ENCODE measurements at regions not wholly inside any gene's neighbourhood (a gene's known extent, or its start where the extent isn't known, plus 50 kb on each side); places are given as distances from the start of the nearest gene placed in this dataset.
"Not testable (repeated sequence)": the region's sequence is repeated elsewhere in the genome, so short reads cannot be mapped to it uniquely, and the experiment has no call there.

- DNase-seq = no peak
These were observed 115.7 kb upstream of the CACNA2D1 start for GRCh38 chr7:82559193-82559805.

- no peak for DNase-seq
These were observed 106.2 kb upstream of the CACNA2D1 start for GRCh38 chr7:82549616-82550285.

GRCh38 chr7:82548141-82548688 lies 104.6 kb upstream of the CACNA2D1 start:
- DNase-seq = no peak

GRCh38 chr7:82542665-82543064 lies 99.1 kb upstream of the CACNA2D1 start:
- DNase-seq = no peak

- no peak for DNase-seq
These were observed 96.4 kb upstream of the CACNA2D1 start for GRCh38 chr7:82539969-82540368.

GRCh38 chr7:82534684-82535083 lies 91.1 kb upstream of the CACNA2D1 start:
- DNase-seq = no peak

- no peak for DNase-seq
These were observed 86.8 kb upstream of the CACNA2D1 start for GRCh38 chr7:82530361-82530760.

GRCh38 chr7:82528577-82529310 lies 85.2 kb upstream of the CACNA2D1 start:
- no peak for DNase-seq

- no peak for DNase-seq
These were observed 84.3 kb upstream of the CACNA2D1 start for GRCh38 chr7:82527851-82528250.

GRCh38 chr7:82521906-82522445 lies 78.4 kb upstream of the CACNA2D1 start:
- DNase-seq = no peak

- no peak for DNase-seq
These were observed 73.5 kb upstream of the CACNA2D1 start for GRCh38 chr7:82517050-82517449.

- DNase-seq = no peak
These were observed 68.0 kb upstream of the CACNA2D1 start for GRCh38 chr7:82511542-82511941.

GRCh38 chr7:82507976-82508677 lies 64.5 kb upstream of the CACNA2D1 start:
- DNase-seq = no peak

GRCh38 chr7:82507365-82507975 lies 63.9 kb upstream of the CACNA2D1 start:
- DNase-seq = no peak

GRCh38 chr7:82506702-82507101 lies 63.1 kb upstream of the CACNA2D1 start:
- DNase-seq = no peak

- no peak for DNase-seq
These were observed 62.6 kb upstream of the CACNA2D1 start for GRCh38 chr7:82506208-82506607.

- no peak for DNase-seq
These were observed 57.8 kb upstream of the CACNA2D1 start for GRCh38 chr7:82501346-82501745.

- not testable (repeated sequence) for DNase-seq
These were observed 56.0 kb upstream of the CACNA2D1 start for GRCh38 chr7:82499546-82499945.

- no peak for DNase-seq
These were observed 50.8 kb upstream of the CACNA2D1 start for GRCh38 chr7:82494420-82494819.
